Keratinocyte (primary cell): ENCODE measurements at regions not wholly inside any gene's neighbourhood (a gene's known extent, or its start where the extent isn't known, plus 50 kb on each side); places are given as distances from the start of the nearest gene placed in this dataset.

ENCODE experiments used
- DNase-seq: peaks from one replicate; pipeline ENCODE4 v3.0.0-alpha.2; 2011; ENCODE audit warnings: low read depth, missing footprints, low spot score
- FAIRE-seq: peaks from 2 replicates; lab custom pipeline; 2011; peaks lifted over from hg19 to GRCh38; lab: Jason Lieb, UNC
- H2AFZ ChIP-seq: 2 replicates; pipeline ENCODE4 v1.6.0; 2012; ENCODE audit warnings: low read length, control low read depth, inconsistent platforms; ENCODE audit not compliant: control insufficient read depth
- H3K27ac ChIP-seq: 2 replicates; pipeline ENCODE4 v1.5.1; 2011; ENCODE audit warnings: low read length; ENCODE audit not compliant: control insufficient read depth, insufficient read depth
- H3K27me3 ChIP-seq: 3 replicates; pipeline ENCODE4 v1.6.0; 2011; ENCODE audit warnings: low read length; ENCODE audit not compliant: control insufficient read depth, insufficient read depth; ENCODE audit errors: extremely low read depth
- H3K36me3 ChIP-seq, 2 experiments: 2 replicates in 1 of 2; 3 replicates in 1 of 2; pipeline ENCODE4 v1.5.1; 2011; ENCODE audit warnings: low read length in 2 of 2, mild to moderate bottlenecking in 1 of 2; ENCODE audit not compliant: control insufficient read depth in 2 of 2, insufficient read depth in 2 of 2; ENCODE audit errors: extremely low read depth in 1 of 2
- H3K4me1 ChIP-seq: 3 replicates; pipeline ENCODE4 v1.5.1; 2011; ENCODE audit warnings: low read length; ENCODE audit not compliant: control insufficient read depth, insufficient read depth; ENCODE audit errors: extremely low read depth
- H3K4me2 ChIP-seq: 3 replicates; pipeline ENCODE4 v1.6.0; 2011; ENCODE audit warnings: low read depth, low read length; ENCODE audit not compliant: control insufficient read depth, insufficient read depth; ENCODE audit errors: extremely low read depth
- H3K4me3 ChIP-seq, 3 experiments: fragments of 200-600 bp in 1 of 3; sonication (generic) in 1 of 3; 2 replicates in 2 of 3; 3 replicates in 1 of 3; pipeline ENCODE4 v1.5.1; 2011 to 2016; ENCODE audit warnings: low read length in 3 of 3, mild to moderate bottlenecking in 3 of 3, control low read depth in 2 of 3, inconsistent platforms in 1 of 3, low read depth in 1 of 3, mixed read lengths in 1 of 3, mixed run types in 1 of 3, moderate library complexity in 1 of 3; ENCODE audit not compliant: control insufficient read depth in 2 of 3, insufficient read depth in 2 of 3; ENCODE audit errors: extremely low read depth in 1 of 3
- H3K79me2 ChIP-seq: 2 replicates; pipeline ENCODE4 v1.6.0; 2012; ENCODE audit warnings: low read length; ENCODE audit not compliant: control insufficient read depth, insufficient read depth
- H3K9ac ChIP-seq: 3 replicates; pipeline ENCODE4 v1.6.0; 2011; ENCODE audit warnings: low read length; ENCODE audit not compliant: control insufficient read depth, insufficient read depth; ENCODE audit errors: extremely low read depth
- H3K9me1 ChIP-seq: 3 replicates; pipeline ENCODE4 v1.6.0; 2011; ENCODE audit warnings: low read length; ENCODE audit not compliant: control insufficient read depth, insufficient read depth; ENCODE audit errors: extremely low read depth
- H3K9me3 ChIP-seq: 2 replicates; pipeline ENCODE4 v1.5.1; 2012; ENCODE audit warnings: low read depth, low read length; ENCODE audit not compliant: control insufficient read depth
- H4K20me1 ChIP-seq: 3 replicates; pipeline ENCODE4 v1.6.0; 2011; ENCODE audit warnings: low read length; ENCODE audit not compliant: control insufficient read depth, insufficient read depth; ENCODE audit errors: extremely low read depth
- CTCF ChIP-seq, 3 experiments: IDR thresholded peaks in 1 of 3; conservative IDR thresholded peaks in 1 of 3; optimal IDR thresholded peaks in 1 of 3; 2 replicates in 2 of 3; 3 replicates in 1 of 3; pipeline versions ENCODE3 to v1.5.1; 2011; ENCODE audit warnings: low read length in 3 of 3, mild to moderate bottlenecking in 3 of 3, moderate library complexity in 2 of 3, control low read depth in 1 of 3, inconsistent platforms in 1 of 3; ENCODE audit not compliant: insufficient read depth in 2 of 3; ENCODE audit errors: extremely low read depth in 1 of 3
- EZH2 ChIP-seq: IDR thresholded peaks from one replicate; pipeline ENCODE4 v1.6.1; 2012; ENCODE audit warnings: inconsistent platforms, mild to moderate bottlenecking, low read length, moderate library complexity
- dilution Hi-C: fragments of 300-500 bp; cut with MboI; formaldehyde crosslinking; loops from one replicate; pipeline ENCODE4 v1.7.0; 2020; ENCODE audit warnings: low sequenced_read_pairs; ENCODE audit not compliant: extremely low pct_ligation_motif_present

GRCh38 chr6:28802417-28803336, 121.1 kb downstream of the TRIM27 start:
- FAIRE-seq = peak; percentile 74
- peak overlapping the region in 2 of 3 experiments; percentile 18 to 47 for H3K4me3 ChIP-seq
- H2AFZ ChIP-seq = no peak overlapping the region
- H3K9me3 ChIP-seq = no peaks in the 10 kb centered on the region
- no peaks in the 10 kb centered on the region for H3K79me2 ChIP-seq
- H3K4me1 ChIP-seq = no peaks in the 10 kb centered on the region
- no peaks in the 10 kb centered on the region for H3K9me1 ChIP-seq
- dilution Hi-C loops = no loop called here
- no peak overlapping the region for H3K27ac ChIP-seq
- H3K9ac ChIP-seq = no peak overlapping the region
- H3K36me3 ChIP-seq = no peaks in the 10 kb centered on the region
- H3K27me3 ChIP-seq = no peaks in the 10 kb centered on the region
- TF ChIP-seq EZH2 = no peak
- no peak for TF ChIP-seq CTCF (optimal IDR thresholded peaks at IDR 0.05 in 1 of 3, IDR thresholded peaks at IDR 0.05 in 1 of 3, conservative IDR thresholded peaks at IDR 0.05 in 1 of 3; ENCODE audit: extremely low read depth in 1 of 3, insufficient read depth in 2 of 3, low read length in 3 of 3)
- no peaks in the 10 kb centered on the region for H4K20me1 ChIP-seq
- H3K4me2 ChIP-seq = peak overlapping the region; percentile 69
- peak; percentile 59 for DNase-seq

GRCh38 chr6:28803337-28803709, 120.5 kb downstream of the TRIM27 start:
- dilution Hi-C loops = no loop called here
- Histone ChIP-seq H2AFZ (no peak overlapping the region), H3K9me1 (no peaks in the 10 kb centered on the region), H3K4me3 (peak overlapping the region in 2 of 3 experiments; percentile 18 to 47), H3K27me3 (no peaks in the 10 kb centered on the region), H3K4me1 (peaks cover 5% of the 10 kb centered on the region), H3K9me3 (no peaks in the 10 kb centered on the region), H3K9ac (no peak overlapping the region), H4K20me1 (no peaks in the 10 kb centered on the region), H3K36me3 (no peaks in the 10 kb centered on the region), H3K4me2 (peak overlapping the region; percentile 69), H3K79me2 (no peaks in the 10 kb centered on the region), H3K27ac (no peak overlapping the region)
- DNase-seq = no peak
- no peak for FAIRE-seq
- TF ChIP-seq CTCF (optimal IDR thresholded peaks at IDR 0.05 in 1 of 3, IDR thresholded peaks at IDR 0.05 in 1 of 3, conservative IDR thresholded peaks at IDR 0.05 in 1 of 3; ENCODE audit: extremely low read depth in 1 of 3, insufficient read depth in 2 of 3, low read length in 3 of 3) = no peak
- no peak for TF ChIP-seq EZH2
